Neural progenitor cell (in vitro differentiated cells): ENCODE measurements at regions not wholly inside any gene's neighbourhood (a gene's known extent, or its start where the extent isn't known, plus 50 kb on each side); places are given as distances from the start of the nearest gene placed in this dataset.

Experiments used
- EZH2 ChIP-seq: fragments of 200-600 bp; sonication (generic); IDR thresholded peaks from 2 replicates; pipeline ENCODE4 v1.6.1; 2017; ENCODE audit warnings: antibody characterized with exemption, mild to moderate bottlenecking, moderate library complexity
- EZH2phosphoT487 ChIP-seq: fragments of 200-600 bp; sonication (generic); IDR thresholded peaks from 2 replicates; pipeline ENCODE4 v1.6.1; 2017; ENCODE audit warnings: antibody characterized with exemption
- TF ChIP-seq, protein P1 (sequence below): fragments of 200-600 bp; sonication (generic); IDR thresholded peaks from 2 replicates; pipeline ENCODE4 v1.5.1; 2017; ENCODE audit warnings: antibody characterized with exemption, mild to moderate bottlenecking

- TF ChIP-seq, protein P1, sequence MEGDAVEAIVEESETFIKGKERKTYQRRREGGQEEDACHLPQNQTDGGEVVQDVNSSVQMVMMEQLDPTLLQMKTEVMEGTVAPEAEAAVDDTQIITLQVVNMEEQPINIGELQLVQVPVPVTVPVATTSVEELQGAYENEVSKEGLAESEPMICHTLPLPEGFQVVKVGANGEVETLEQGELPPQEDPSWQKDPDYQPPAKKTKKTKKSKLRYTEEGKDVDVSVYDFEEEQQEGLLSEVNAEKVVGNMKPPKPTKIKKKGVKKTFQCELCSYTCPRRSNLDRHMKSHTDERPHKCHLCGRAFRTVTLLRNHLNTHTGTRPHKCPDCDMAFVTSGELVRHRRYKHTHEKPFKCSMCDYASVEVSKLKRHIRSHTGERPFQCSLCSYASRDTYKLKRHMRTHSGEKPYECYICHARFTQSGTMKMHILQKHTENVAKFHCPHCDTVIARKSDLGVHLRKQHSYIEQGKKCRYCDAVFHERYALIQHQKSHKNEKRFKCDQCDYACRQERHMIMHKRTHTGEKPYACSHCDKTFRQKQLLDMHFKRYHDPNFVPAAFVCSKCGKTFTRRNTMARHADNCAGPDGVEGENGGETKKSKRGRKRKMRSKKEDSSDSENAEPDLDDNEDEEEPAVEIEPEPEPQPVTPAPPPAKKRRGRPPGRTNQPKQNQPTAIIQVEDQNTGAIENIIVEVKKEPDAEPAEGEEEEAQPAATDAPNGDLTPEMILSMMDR, result no peak
- TF ChIP-seq EZH2 (no peak), EZH2phosphoT487 (no peak)
These were observed 454.6 kb downstream of the MIAT start for GRCh38 chr22:27111796-27112672.
